Astrocyte of the hippocampus (primary cell): ENCODE measurements at regions not wholly inside any gene's neighbourhood (a gene's known extent, or its start where the extent isn't known, plus 50 kb on each side); places are given as distances from the start of the nearest gene placed in this dataset.

Experiments used
- DNase-seq: peaks from one replicate; pipeline ENCODE4 v3.0.0; 2011; ENCODE audit warnings: low read depth, low spot score

GRCh38 chr7:136256491-136256890 lies 279.3 kb upstream of the MTPN start:
- DNase-seq: no peak

- DNase-seq: no peak
Measured at GRCh38 chr7:136254148-136254547, 277.0 kb upstream of the MTPN start.

GRCh38 chr7:136251826-136252225 lies 274.7 kb upstream of the MTPN start:
- peak; percentile 5 for DNase-seq

DNA sequence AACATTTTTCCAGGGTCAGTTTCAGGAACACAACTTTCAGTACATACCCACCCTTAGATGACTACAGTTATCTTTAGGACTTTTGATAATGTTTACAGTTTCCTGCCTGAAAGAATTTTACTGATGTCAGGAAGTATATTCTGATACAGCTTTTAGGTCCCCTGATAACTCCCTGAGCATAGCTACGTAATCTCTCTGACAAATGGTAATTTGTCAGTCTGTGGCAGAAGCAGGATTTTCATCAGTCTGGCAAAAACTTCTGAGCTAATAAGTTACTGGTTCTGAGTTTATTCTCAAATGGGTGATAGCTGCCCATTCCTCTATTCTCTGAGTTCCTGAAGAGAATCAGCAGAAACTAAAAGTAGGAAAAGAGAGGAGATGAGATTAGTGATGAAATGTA lies 270.1 kb upstream of the MTPN start:
- DNase-seq: no peak

GRCh38 chr7:136245327-136246004 lies 268.3 kb upstream of the MTPN start:
- DNase-seq: no peak

DNA sequence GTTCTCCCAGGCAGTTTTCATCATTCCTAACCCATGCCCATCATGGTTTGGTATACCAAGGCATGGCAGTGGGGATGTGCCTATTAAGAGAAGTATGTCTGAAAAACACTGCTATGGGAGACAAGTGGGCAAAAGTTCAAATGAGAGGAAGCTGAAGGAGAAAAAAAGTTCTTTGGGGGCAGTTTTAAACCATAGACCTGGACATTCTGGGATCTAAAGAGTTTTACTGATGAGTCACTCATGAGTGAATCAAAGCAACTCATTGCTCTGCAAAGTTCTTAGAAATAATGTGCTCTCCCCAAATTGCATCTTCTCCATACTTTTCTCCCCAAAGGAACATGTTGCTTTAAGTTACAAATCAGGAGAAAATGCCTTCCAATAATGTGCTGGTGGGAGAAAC lies 256.9 kb upstream of the MTPN start:
- peak; percentile 2 for DNase-seq

DNA sequence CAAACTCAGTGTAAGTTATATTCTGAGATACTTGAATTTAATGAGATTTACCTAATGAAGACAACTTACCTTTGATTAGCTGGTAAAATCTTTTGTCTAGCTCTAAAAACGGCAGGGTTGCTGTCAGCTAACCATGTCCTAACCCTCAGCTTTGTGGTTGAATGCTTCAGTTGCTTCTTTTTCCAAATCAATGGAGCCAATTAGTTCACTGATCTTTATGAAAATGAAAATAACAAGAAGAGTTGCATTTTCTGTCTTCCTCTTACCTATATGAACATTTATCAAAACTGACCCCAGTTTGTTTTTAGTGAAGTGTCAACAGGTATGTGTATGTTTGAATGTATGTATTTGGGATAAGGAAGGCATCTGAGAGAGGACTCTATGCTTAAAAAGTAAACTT lies 253.1 kb upstream of the MTPN start:
- DNase-seq: no peak

GRCh38 chr7:136229790-136230189 lies 252.6 kb upstream of the MTPN start:
- DNase-seq: no peak

DNA sequence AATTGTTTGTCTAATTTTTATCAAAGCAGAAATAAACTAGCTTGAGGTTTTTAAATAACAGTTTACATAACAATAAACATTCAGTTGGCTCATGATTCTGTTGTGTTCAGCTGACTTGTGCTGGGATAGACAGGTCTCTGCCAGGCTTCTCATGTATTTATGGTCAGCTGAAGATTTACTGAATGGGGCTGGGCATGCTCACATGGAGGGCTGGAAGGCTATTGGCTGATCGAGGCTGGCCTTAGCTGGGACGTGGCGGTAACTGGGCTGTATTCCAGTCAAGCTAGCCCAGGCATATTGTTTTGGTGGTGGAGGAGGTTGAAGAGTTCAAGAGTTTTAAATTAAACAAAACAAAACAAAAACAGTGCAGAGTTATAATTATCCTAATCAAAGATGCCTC lies 251.0 kb upstream of the MTPN start:
- no peak for DNase-seq

- no peak for DNase-seq
Measured at GRCh38 chr7:136214356-136214755, 237.2 kb upstream of the MTPN start.

- no peak for DNase-seq
Measured at GRCh38 chr7:136213012-136213411, 235.9 kb upstream of the MTPN start.

- DNase-seq: no peak
Measured at GRCh38 chr7:136210664-136211063, 233.5 kb upstream of the MTPN start.

GRCh38 chr7:136210079-136210478 lies 232.9 kb upstream of the MTPN start:
- DNase-seq: no peak

- no peak for DNase-seq
Measured at GRCh38 chr7:136205956-136206355, 228.8 kb upstream of the MTPN start.

- DNase-seq: no peak
Measured at GRCh38 chr7:136198168-136198567, 221.0 kb upstream of the MTPN start.

GRCh38 chr7:136194878-136195277 lies 217.7 kb upstream of the MTPN start:
- DNase-seq: no peak

- no peak for DNase-seq
Measured at GRCh38 chr7:136193940-136194339, 216.8 kb upstream of the MTPN start.

DNA sequence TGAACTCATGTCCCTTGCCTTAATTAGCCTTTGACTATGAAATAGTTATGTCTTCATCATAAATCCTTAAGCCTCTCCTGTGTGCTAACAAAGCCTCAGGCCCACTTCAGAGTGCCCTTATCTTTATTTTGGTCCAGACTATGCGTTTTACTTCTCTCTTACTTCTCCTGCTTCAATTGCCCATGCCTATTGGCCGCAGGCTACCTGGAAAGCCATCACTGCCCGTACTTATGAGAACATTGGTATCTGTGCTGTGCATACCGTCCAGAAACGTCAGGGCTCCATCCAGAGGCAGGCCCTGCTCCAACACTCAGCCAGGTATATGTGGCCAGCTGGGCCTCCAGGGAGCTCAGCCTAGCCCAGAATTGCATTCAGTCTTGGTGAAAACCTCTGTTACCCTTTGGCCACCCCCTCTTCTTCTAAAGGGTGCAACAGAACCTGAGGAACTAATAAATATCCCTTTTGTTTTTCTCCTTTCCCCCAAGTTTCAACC lies 212.4 kb upstream of the MTPN start:
- DNase-seq: no peak

DNA sequence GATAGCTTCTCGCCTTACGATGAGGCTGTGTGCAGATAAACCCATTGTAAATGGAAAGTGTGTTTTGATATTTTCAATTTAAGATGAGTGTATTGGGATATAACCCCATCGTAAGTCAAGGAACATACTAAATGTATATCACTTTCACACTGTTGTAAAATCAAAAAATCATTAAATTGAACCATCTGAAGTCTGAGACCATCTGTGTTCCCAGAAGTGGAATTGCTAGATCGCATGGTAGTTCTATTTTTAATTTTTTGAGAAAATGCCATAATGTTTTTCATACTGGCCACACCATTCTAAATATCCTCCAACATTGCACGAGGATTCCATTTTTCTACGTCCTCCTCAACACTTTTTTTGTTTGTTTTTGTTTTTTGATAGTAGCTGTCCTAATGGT lies 209.1 kb upstream of the MTPN start:
- DNase-seq: no peak

DNA sequence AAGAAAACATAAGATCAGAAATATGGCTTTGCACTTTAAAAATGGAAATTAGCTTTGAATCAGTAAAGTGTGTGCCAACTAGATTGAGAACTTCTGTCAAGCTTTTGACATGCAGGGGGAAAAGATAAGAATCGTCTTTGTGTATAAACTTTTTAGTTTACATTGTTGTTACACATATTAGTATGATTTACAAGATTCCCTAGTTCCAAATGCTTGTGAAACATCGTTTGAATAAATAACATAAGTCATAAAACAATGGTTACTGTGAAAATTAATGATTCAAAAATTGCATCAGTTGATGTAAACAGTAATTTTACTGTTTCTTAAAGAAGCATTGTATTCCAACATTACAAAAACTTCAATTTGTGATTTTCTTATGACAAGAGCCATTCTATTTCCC lies 207.6 kb upstream of the MTPN start:
- DNase-seq: no peak

DNA sequence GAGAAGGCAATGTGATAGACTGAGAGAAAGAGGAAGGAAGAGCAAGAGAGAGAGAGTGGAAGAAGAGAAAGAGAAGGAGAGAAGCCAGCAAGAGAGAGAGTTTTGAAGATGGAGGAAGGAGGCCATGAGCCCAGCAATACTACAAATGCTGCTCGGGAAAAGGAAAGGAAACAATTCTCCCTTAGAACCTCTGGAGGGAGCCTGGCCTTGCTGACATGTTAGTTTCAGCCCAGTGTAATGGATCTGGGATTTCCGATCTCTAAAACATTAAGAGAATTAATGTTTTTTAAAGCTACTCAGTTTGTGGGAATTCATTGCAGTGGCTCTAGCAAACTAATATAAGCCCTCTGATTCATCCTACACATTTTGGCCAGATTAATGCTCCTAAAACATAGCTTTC lies 206.8 kb upstream of the MTPN start:
- peak; percentile 6 for DNase-seq

GRCh38 chr7:136180984-136181383 lies 203.8 kb upstream of the MTPN start:
- no peak for DNase-seq

DNA sequence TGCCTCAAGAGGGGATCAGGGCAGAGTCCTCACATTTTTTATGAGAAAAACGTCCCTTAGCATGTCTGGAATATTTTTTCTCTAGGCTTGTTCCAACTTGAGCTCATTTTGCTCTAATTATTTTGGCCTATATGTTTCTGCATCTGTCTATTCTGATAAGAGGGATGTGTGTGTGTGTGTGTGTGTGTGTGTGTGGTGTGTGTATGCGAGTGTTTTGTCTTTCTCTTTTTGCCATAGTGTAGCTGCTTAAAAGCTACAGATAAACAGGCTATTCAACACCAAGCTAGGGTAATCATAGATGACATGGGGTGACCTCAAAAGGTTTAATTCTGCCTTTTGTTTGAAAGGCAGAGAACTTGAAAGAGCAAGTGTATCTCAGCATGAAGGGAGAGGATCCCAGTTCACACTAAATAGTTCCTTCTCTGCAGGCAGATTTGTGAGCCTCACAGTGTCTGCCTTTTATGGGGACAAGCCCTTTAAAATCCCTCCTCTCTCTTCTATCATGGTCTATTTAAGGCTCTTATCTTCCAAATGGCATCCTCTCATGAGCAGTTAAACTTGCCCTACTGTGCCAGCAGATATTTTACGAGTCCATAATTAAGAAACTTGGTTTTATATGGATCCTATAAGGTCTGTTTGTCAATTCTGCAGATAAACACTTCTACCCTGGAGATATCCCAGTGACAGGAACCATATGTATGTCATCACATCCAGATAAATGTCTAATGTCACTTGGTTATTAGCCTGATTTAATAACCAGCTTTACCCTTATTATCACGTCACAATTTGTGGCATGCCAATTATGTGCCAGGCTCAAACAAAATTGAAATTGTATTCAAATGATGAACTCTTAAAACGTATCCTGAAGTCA lies 202.9 kb upstream of the MTPN start:
- DNase-seq: no peak
